ENCODE measurements at regions not wholly inside any gene's neighbourhood (a gene's known extent, or its start where the extent isn't known, plus 50 kb on each side); places are given as distances from the start of the nearest gene placed in this dataset.

GRCh38 chr12:88778064-88778463 is 197.8 kb upstream of the KITLG start:
- H3K9ac ChIP-seq, result no peak overlapping the region
- H3K4me3 ChIP-seq (IDR thresholded peaks at IDR 0.05; ENCODE audit: insufficient read depth, low read depth, low read length), result no peak overlapping the region
- no peak overlapping the region for H3K4me2 ChIP-seq
- no peaks in the 10 kb centered on the region for H3K36me3 ChIP-seq (ENCODE audit: insufficient read depth)
- no peak overlapping the region for H2AFZ ChIP-seq (ENCODE audit: low read depth)
- no peaks in the 10 kb centered on the region for H3K79me2 ChIP-seq (ENCODE audit: insufficient read depth, low read depth)
- H3K27me3 ChIP-seq (ENCODE audit: insufficient read depth, low read depth), result no peaks in the 10 kb centered on the region
- no peak overlapping the region for H3K27ac ChIP-seq
- TF ChIP-seq CTCF (conservative IDR thresholded peaks at IDR 0.05; ENCODE audit: low read depth, low read length), result no peak
- no peaks in the 10 kb centered on the region for H4K20me1 ChIP-seq (ENCODE audit: insufficient read depth)
- H3K4me1 ChIP-seq (ENCODE audit: low read depth, poor library complexity, severe bottlenecking), result no peaks in the 10 kb centered on the region

GRCh38 chr12:88775742-88776151 is 195.5 kb upstream of the KITLG start:
- H3K79me2 ChIP-seq (ENCODE audit: insufficient read depth, low read depth), result no peaks in the 10 kb centered on the region
- no peak overlapping the region for H3K9ac ChIP-seq
- no peak overlapping the region for H3K27ac ChIP-seq
- no peaks in the 10 kb centered on the region for H4K20me1 ChIP-seq (ENCODE audit: insufficient read depth)
- TF ChIP-seq CTCF (conservative IDR thresholded peaks at IDR 0.05; ENCODE audit: low read depth, low read length), result no peak
- no peaks in the 10 kb centered on the region for H3K4me1 ChIP-seq (ENCODE audit: low read depth, poor library complexity, severe bottlenecking)
- H3K27me3 ChIP-seq (ENCODE audit: insufficient read depth, low read depth), result no peaks in the 10 kb centered on the region
- H2AFZ ChIP-seq (ENCODE audit: low read depth), result no peak overlapping the region
- H3K4me2 ChIP-seq, result no peak overlapping the region
- H3K36me3 ChIP-seq (ENCODE audit: insufficient read depth), result no peaks in the 10 kb centered on the region
- no peak overlapping the region for H3K4me3 ChIP-seq (IDR thresholded peaks at IDR 0.05; ENCODE audit: insufficient read depth, low read depth, low read length)

- no peaks in the 10 kb centered on the region for H3K4me1 ChIP-seq (ENCODE audit: low read depth, poor library complexity, severe bottlenecking)
- no peak overlapping the region for H3K4me3 ChIP-seq (IDR thresholded peaks at IDR 0.05; ENCODE audit: insufficient read depth, low read depth, low read length)
- no peak overlapping the region for H3K4me2 ChIP-seq
- no peaks in the 10 kb centered on the region for H4K20me1 ChIP-seq (ENCODE audit: insufficient read depth)
- H3K27ac ChIP-seq, result no peak overlapping the region
- TF ChIP-seq CTCF (conservative IDR thresholded peaks at IDR 0.05; ENCODE audit: low read depth, low read length), result no peak
- no peaks in the 10 kb centered on the region for H3K79me2 ChIP-seq (ENCODE audit: insufficient read depth, low read depth)
- H2AFZ ChIP-seq (ENCODE audit: low read depth), result no peak overlapping the region
- H3K36me3 ChIP-seq (ENCODE audit: insufficient read depth), result no peaks in the 10 kb centered on the region
- H3K9ac ChIP-seq, result no peak overlapping the region
- no peaks in the 10 kb centered on the region for H3K27me3 ChIP-seq (ENCODE audit: insufficient read depth, low read depth)
These were observed 187.4 kb upstream of the KITLG start for GRCh38 chr12:88767699-88768098.

GRCh38 chr12:88764781-88765480 is 184.7 kb upstream of the KITLG start:
- no peaks in the 10 kb centered on the region for H3K27me3 ChIP-seq (ENCODE audit: insufficient read depth, low read depth)
- no peaks in the 10 kb centered on the region for H4K20me1 ChIP-seq (ENCODE audit: insufficient read depth)
- no peak overlapping the region for H3K4me3 ChIP-seq (IDR thresholded peaks at IDR 0.05; ENCODE audit: insufficient read depth, low read depth, low read length)
- H2AFZ ChIP-seq (ENCODE audit: low read depth), result no peak overlapping the region
- no peak overlapping the region for H3K9ac ChIP-seq
- no peaks in the 10 kb centered on the region for H3K79me2 ChIP-seq (ENCODE audit: insufficient read depth, low read depth)
- no peaks in the 10 kb centered on the region for H3K4me1 ChIP-seq (ENCODE audit: low read depth, poor library complexity, severe bottlenecking)
- no peaks in the 10 kb centered on the region for H3K36me3 ChIP-seq (ENCODE audit: insufficient read depth)
- no peak for TF ChIP-seq CTCF (conservative IDR thresholded peaks at IDR 0.05; ENCODE audit: low read depth, low read length)
- H3K27ac ChIP-seq, result no peak overlapping the region
- no peak overlapping the region for H3K4me2 ChIP-seq
